H1 (cell line): ENCODE measurements at regions not wholly inside any gene's neighbourhood (a gene's known extent, or its start where the extent isn't known, plus 50 kb on each side); places are given as distances from the start of the nearest gene placed in this dataset.

Experiments used
- CTCF ChIP-seq, 3 experiments: IDR thresholded peaks; 1 replicate in 2 of 3; 2 replicates in 1 of 3; pipeline versions ENCODE4 v1.5.1 to v1.6.1; 2011; ENCODE audit warnings: low read length in 3 of 3, mild to moderate bottlenecking in 3 of 3, inconsistent platforms in 2 of 3, low read depth in 1 of 3, moderate library complexity in 1 of 3; ENCODE audit not compliant: insufficient read depth in 1 of 3; ENCODE audit errors: control extremely low read depth in 1 of 3
- EZH2 ChIP-seq: fragments of 200-600 bp; sonication (generic); IDR thresholded peaks from 2 replicates; pipeline ENCODE4 v1.7.1; 2012; ENCODE audit warnings: low read depth, mild to moderate bottlenecking, moderate library complexity, low read length, inconsistent platforms; ENCODE audit not compliant: severe bottlenecking
- MAFK ChIP-seq: IDR thresholded peaks from 2 replicates; pipeline ENCODE4 v1.6.1; 2012; ENCODE audit warnings: low read depth, mild to moderate bottlenecking, improper control_type of control experiment, low read length
- POLR2A ChIP-seq, 2 experiments: IDR thresholded peaks; 1 replicate in 1 of 2; 2 replicates in 1 of 2; pipeline ENCODE4 v1.6.1; 2011; ENCODE audit warnings: low read depth in 2 of 2, low read length in 2 of 2, mild to moderate bottlenecking in 2 of 2; ENCODE audit errors: control extremely low read depth in 1 of 2
- POLR2AphosphoS5 ChIP-seq: IDR thresholded peaks from 2 replicates; pipeline ENCODE4 v1.6.1; 2011; ENCODE audit warnings: low read depth, low read length
- RFX5 ChIP-seq: IDR thresholded peaks from 2 replicates; pipeline ENCODE4 v1.6.1; 2011; ENCODE audit warnings: low read depth, low read length, improper control_type of control experiment, borderline replicate concordance
- SIN3A ChIP-seq, 2 experiments: IDR thresholded peaks in 1 of 2; conservative IDR thresholded peaks in 1 of 2; 2 replicates each; pipeline ENCODE4 v1.6.1; 2011 to 2012; ENCODE audit warnings: low read length in 2 of 2, improper control_type of control experiment in 1 of 2, low read depth in 1 of 2, mild to moderate bottlenecking in 1 of 2
- USF2 ChIP-seq: IDR thresholded peaks from 2 replicates; pipeline ENCODE4 v1.6.1; 2011; ENCODE audit warnings: low read length, improper control_type of control experiment
- YY1 ChIP-seq: IDR thresholded peaks from 2 replicates; pipeline ENCODE4 v1.6.1; 2011; ENCODE audit warnings: low read depth, mild to moderate bottlenecking, low read length

GRCh38 chr12:11962860-11963259, 107.9 kb upstream of the BCL2L14 start:
- TF ChIP-seq SIN3A (conservative IDR thresholded peaks at IDR 0.05 in 1 of 2, IDR thresholded peaks at IDR 0.05 in 1 of 2; ENCODE audit: low read depth in 1 of 2, low read length in 2 of 2) (no peak), CTCF (IDR thresholded peaks at IDR 0.05; ENCODE audit: control extremely low read depth in 1 of 3, insufficient read depth in 1 of 3, low read depth in 1 of 3, low read length in 3 of 3) (no peak), EZH2 (no peak), POLR2AphosphoS5 (no peak), MAFK (no peak), YY1 (no peak), POLR2A (IDR thresholded peaks at IDR 0.05; ENCODE audit: control extremely low read depth in 1 of 2, low read depth in 2 of 2, low read length in 2 of 2) (no peak), USF2 (no peak), RFX5 (no peak)
